Panc1 (cell line): ENCODE measurements at regions not wholly inside any gene's neighbourhood (a gene's known extent, or its start where the extent isn't known, plus 50 kb on each side); places are given as distances from the start of the nearest gene placed in this dataset.

Source experiments
- ATAC-seq: fragments of 200-7000 bp; cut with Tn5 transposase; 2 replicates; pipeline ENCODE4 v1.9.1; 2020; ENCODE audit warnings: mild to moderate bottlenecking, moderate library complexity
- BruUV-seq: library from RNA; stranded (reverse); fragments of 400-500 nt; replicated peaks from 2 replicates; lab custom pipeline; 2021; lab: Mats Ljungman, UMichigan
- CTCF ChIA-PET: fragments of 300-600 bp; sonication (Branson Sonifier 250); formaldehyde crosslinking; loops from one replicate; lab custom pipeline; 2022; ENCODE audit warnings: antibody characterized with exemption; lab: Charles Lee
- POLR2A ChIA-PET: fragments of 300-600 bp; sonication (Branson Sonifier 250); formaldehyde crosslinking; loops from one replicate; lab custom pipeline; 2022; ENCODE audit warnings: antibody characterized with exemption; lab: Charles Lee
- DNase-seq: peaks from one replicate; pipeline ENCODE4 v3.0.0-alpha.2; 2010; ENCODE audit warnings: low read depth, low spot score
- H3K27ac ChIP-seq: 2 replicates; pipeline ENCODE4 v1.5.1; 2011; ENCODE audit warnings: mild to moderate bottlenecking, low read length, inconsistent platforms
- H3K27me3 ChIP-seq: fragments of 200-500 bp; sonication (Bioruptor generic); 2 replicates; pipeline ENCODE4 v1.6.0; 2014; ENCODE audit warnings: low read length, inconsistent platforms; ENCODE audit not compliant: control insufficient read depth, insufficient read depth
- H3K36me3 ChIP-seq: fragments of 200-500 bp; sonication (Bioruptor generic); 2 replicates; pipeline ENCODE4 v1.5.1; 2014; ENCODE audit warnings: inconsistent platforms, mild to moderate bottlenecking, low read length, moderate library complexity; ENCODE audit not compliant: control insufficient read depth, insufficient read depth
- H3K4me1 ChIP-seq: 2 replicates; pipeline ENCODE4 v1.5.1; 2011; ENCODE audit warnings: inconsistent platforms, mild to moderate bottlenecking, low read length, moderate library complexity; ENCODE audit not compliant: control insufficient read depth, insufficient read depth
- H3K4me3 ChIP-seq, 2 experiments: 2 replicates each; pipeline ENCODE4 v1.5.1; 2011 to 2012; ENCODE audit warnings: low read depth in 2 of 2, low read length in 2 of 2, mild to moderate bottlenecking in 2 of 2, inconsistent platforms in 1 of 2, moderate library complexity in 1 of 2
- H3K9me3 ChIP-seq: fragments of 200-500 bp; sonication (Bioruptor generic); 2 replicates; pipeline ENCODE4 v1.5.1; 2014; ENCODE audit warnings: low read depth, mild to moderate bottlenecking, inconsistent platforms, low read length, moderate library complexity; ENCODE audit not compliant: control insufficient read depth, insufficient read depth
- POLR2AphosphoS5 ChIP-seq: IDR thresholded peaks from 2 replicates; pipeline ENCODE4 v1.6.1; 2012; ENCODE audit warnings: mild to moderate bottlenecking, low read depth, low read length, moderate library complexity
- SIN3A ChIP-seq: IDR thresholded peaks from 2 replicates; pipeline ENCODE4 v1.6.1; 2012; ENCODE audit warnings: low read depth, mild to moderate bottlenecking, low read length, moderate library complexity, borderline replicate concordance; ENCODE audit not compliant: insufficient read depth
- TCF7L2 ChIP-seq: IDR thresholded peaks from 2 replicates; pipeline ENCODE4 v1.6.1; 2011; ENCODE audit warnings: mild to moderate bottlenecking, low read depth, low read length, inconsistent platforms
- in situ Hi-C: cut with HindIII; loops from 2 replicates; pipeline ENCODE4 v1.10.0; 2016; ENCODE audit warnings: low sequenced_read_pairs, low pct_unique_long_range_greater_than_20kb
- intact Hi-C: fragments of 100-400 bp; cut with micrococcal nuclease; formaldehyde crosslinking; loops from one replicate; pipeline ENCODE4 v1.10.0; 2022; ENCODE audit not compliant: unreplicated experiment
- TF ChIP-seq, protein P1 (sequence below): fragments of 450-650 bp; IDR thresholded peaks from 2 replicates; pipeline ENCODE4 v1.5.1; 2017; ENCODE audit warnings: mild to moderate bottlenecking
- TF ChIP-seq, protein P2 (sequence below), 2 experiments: IDR thresholded peaks; 2 replicates each; pipeline ENCODE4 v1.6.1; 2011 to 2012; ENCODE audit warnings: low read depth in 2 of 2, control low read depth in 1 of 2, low read length in 1 of 2, mild to moderate bottlenecking in 1 of 2, moderate library complexity in 1 of 2; ENCODE audit not compliant: insufficient read depth in 1 of 2

DNA sequence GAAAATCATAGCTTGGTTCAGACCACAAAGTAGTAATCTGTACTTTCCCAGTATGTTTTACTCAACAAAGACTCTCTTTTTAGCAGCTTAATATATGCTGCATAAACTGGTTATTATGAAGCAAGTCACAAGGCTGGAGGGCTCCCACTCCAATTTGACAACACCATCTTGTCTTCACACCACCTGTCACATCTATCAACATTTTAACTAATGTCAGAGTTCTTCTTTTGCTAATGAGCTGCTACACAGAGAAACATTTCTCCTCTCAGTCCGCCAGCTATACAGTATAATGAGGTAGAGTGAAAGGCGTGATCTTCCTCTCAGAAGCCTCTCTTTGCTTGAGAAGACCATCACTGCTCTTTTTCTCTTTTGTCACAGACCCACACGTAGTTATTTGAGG lies 230.1 kb downstream of the BARHL2 start:
- Histone ChIP-seq H3K4me3 (no peak overlapping the region), H3K27ac (no peak overlapping the region), H3K9me3 (no peaks in the 10 kb centered on the region), H3K36me3 (no peaks in the 10 kb centered on the region), H3K27me3 (no peaks in the 10 kb centered on the region), H3K4me1 (no peaks in the 10 kb centered on the region)
- in situ Hi-C loops, result no loop called here
- POLR2A ChIA-PET, result interaction anchor here (0.6 kb wide), 1 partner anchor 184 kb away, joined by 7 read pairs; no protein-coding TSS in a partner anchor
- DNase-seq (no peak), ATAC-seq (no peak)
- BruUV-seq, result no TSS peak
- TF ChIP-seq TCF7L2, result no peak
- TF ChIP-seq SIN3A, result no peak
- TF ChIP-seq, protein P1, sequence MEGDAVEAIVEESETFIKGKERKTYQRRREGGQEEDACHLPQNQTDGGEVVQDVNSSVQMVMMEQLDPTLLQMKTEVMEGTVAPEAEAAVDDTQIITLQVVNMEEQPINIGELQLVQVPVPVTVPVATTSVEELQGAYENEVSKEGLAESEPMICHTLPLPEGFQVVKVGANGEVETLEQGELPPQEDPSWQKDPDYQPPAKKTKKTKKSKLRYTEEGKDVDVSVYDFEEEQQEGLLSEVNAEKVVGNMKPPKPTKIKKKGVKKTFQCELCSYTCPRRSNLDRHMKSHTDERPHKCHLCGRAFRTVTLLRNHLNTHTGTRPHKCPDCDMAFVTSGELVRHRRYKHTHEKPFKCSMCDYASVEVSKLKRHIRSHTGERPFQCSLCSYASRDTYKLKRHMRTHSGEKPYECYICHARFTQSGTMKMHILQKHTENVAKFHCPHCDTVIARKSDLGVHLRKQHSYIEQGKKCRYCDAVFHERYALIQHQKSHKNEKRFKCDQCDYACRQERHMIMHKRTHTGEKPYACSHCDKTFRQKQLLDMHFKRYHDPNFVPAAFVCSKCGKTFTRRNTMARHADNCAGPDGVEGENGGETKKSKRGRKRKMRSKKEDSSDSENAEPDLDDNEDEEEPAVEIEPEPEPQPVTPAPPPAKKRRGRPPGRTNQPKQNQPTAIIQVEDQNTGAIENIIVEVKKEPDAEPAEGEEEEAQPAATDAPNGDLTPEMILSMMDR, result no peak
- TF ChIP-seq POLR2AphosphoS5, result no peak
- TF ChIP-seq, protein P2, sequence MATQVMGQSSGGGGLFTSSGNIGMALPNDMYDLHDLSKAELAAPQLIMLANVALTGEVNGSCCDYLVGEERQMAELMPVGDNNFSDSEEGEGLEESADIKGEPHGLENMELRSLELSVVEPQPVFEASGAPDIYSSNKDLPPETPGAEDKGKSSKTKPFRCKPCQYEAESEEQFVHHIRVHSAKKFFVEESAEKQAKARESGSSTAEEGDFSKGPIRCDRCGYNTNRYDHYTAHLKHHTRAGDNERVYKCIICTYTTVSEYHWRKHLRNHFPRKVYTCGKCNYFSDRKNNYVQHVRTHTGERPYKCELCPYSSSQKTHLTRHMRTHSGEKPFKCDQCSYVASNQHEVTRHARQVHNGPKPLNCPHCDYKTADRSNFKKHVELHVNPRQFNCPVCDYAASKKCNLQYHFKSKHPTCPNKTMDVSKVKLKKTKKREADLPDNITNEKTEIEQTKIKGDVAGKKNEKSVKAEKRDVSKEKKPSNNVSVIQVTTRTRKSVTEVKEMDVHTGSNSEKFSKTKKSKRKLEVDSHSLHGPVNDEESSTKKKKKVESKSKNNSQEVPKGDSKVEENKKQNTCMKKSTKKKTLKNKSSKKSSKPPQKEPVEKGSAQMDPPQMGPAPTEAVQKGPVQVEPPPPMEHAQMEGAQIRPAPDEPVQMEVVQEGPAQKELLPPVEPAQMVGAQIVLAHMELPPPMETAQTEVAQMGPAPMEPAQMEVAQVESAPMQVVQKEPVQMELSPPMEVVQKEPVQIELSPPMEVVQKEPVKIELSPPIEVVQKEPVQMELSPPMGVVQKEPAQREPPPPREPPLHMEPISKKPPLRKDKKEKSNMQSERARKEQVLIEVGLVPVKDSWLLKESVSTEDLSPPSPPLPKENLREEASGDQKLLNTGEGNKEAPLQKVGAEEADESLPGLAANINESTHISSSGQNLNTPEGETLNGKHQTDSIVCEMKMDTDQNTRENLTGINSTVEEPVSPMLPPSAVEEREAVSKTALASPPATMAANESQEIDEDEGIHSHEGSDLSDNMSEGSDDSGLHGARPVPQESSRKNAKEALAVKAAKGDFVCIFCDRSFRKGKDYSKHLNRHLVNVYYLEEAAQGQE (IDR thresholded peaks at IDR 0.05; ENCODE audit: insufficient read depth in 1 of 2, low read depth in 2 of 2, low read length in 1 of 2), result no peak
- CTCF ChIA-PET, result interaction anchor here (0.5 kb wide), 1 partner anchor 10 kb away, joined by 10 read pairs; no protein-coding TSS in a partner anchor
- intact Hi-C loops, result no loop called here

DNA sequence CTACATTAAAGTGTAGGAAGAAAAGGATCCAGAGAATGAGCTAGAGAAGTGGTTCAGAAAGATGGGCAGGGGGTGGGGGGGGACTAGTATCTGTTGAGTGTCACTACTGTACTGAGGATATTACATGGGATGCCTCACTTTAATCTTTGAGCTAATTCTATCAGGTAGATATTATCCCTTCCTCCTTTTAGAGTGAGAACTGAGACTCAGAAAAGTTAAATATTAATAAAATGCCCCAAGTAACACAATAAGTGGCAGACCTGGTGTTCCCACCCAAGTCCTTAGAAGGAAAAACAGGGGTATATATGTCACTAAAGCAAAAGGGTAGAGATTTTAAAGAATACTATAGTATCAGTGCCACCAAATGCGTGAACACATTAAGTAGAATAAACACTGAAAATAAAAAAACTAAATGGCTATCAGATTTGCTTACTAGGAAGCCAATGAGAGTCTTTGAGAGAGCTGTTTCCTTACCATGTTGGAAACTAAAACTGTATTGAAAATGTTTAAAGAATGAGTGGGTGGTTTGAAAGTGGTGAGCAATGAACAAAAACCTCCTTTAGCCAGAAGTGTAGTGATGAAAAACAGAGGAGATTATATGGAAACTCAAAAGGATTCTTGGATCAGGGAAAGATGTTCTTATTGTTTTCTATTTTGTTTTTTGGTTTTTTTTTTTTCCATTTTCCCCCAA lies 230.8 kb downstream of the BARHL2 start:
- no peaks in the 10 kb centered on the region for H3K36me3 ChIP-seq
- H3K27me3 ChIP-seq, result no peaks in the 10 kb centered on the region
- H3K4me1 ChIP-seq, result no peaks in the 10 kb centered on the region
- H3K4me3 ChIP-seq, result no peak overlapping the region
- DNase-seq, result no peak
- no peak overlapping the region for H3K27ac ChIP-seq
- in situ Hi-C loops, result no loop called here
- CTCF ChIA-PET, result no interaction called here
- ATAC-seq, result no peak
- TF ChIP-seq TCF7L2, result no peak
- no peak for TF ChIP-seq SIN3A
- TF ChIP-seq POLR2AphosphoS5, result no peak
- TF ChIP-seq, protein P1, result no peak
- TF ChIP-seq, protein P2 (IDR thresholded peaks at IDR 0.05; ENCODE audit: insufficient read depth in 1 of 2, low read depth in 2 of 2, low read length in 1 of 2), result no peak
- no peaks in the 10 kb centered on the region for H3K9me3 ChIP-seq
- POLR2A ChIA-PET, result interaction anchor here (0.6 kb wide), 1 partner anchor 185 kb away, joined by 7 read pairs; no protein-coding TSS in a partner anchor
- no TSS peak for BruUV-seq
- intact Hi-C loops, result no loop called here
